NT2/D1 (cell line): ENCODE measurements at regions not wholly inside any gene's neighbourhood (a gene's known extent, or its start where the extent isn't known, plus 50 kb on each side); places are given as distances from the start of the nearest gene placed in this dataset.

ENCODE experiments used
- SUZ12 ChIP-seq: IDR thresholded peaks from 2 replicates; pipeline ENCODE4 v1.6.1; 2011; ENCODE audit not compliant: insufficient read length, insufficient read depth; ENCODE audit errors: extremely low read depth
- YY1 ChIP-seq: IDR thresholded peaks from 2 replicates; pipeline ENCODE4 v1.6.1; 2011; ENCODE audit not compliant: insufficient read length, insufficient read depth
- ZNF274 ChIP-seq: IDR thresholded peaks from 2 replicates; pipeline ENCODE4 v1.6.1; 2011; ENCODE audit warnings: mild to moderate bottlenecking, low read depth, low read length

GRCh38 chrX:9267415-9267814 is 197.4 kb upstream of the TBL1X start:
- TF ChIP-seq SUZ12 (no peak), YY1 (no peak), ZNF274 (no peak)
